Islet precursor cell (in vitro differentiated cells): ENCODE measurements at regions not wholly inside any gene's neighbourhood (a gene's known extent, or its start where the extent isn't known, plus 50 kb on each side); places are given as distances from the start of the nearest gene placed in this dataset.
A peak's percentile ranks its signal among the peaks of the same experiment; 100 is the strongest.

ENCODE experiments used
- DNase-seq: peaks from one replicate; pipeline ENCODE4 v3.0.0-alpha.2; 2018

DNA sequence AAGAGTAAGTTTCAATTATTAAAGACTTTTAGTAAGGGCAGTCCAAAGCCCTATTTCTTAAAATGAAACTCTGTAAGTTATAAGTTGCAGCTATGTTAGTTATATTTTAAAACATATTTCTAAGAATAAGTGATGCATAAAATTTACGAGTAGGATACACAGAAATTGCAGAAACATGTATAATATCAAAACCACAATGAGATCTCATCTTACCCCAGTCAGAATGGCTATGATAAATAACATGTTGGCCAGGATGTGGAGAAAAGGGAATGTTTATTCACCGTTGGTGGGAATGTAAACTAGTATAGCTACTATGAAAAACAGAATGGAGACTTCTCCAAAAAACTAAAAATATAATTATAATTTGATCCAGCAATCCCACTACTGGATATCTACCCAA is 201.2 kb downstream of the CBLN2 start:
- DNase-seq, result no peak

GRCh38 chr18:72339976-72340375 is 204.2 kb downstream of the CBLN2 start:
- no peak for DNase-seq

DNA sequence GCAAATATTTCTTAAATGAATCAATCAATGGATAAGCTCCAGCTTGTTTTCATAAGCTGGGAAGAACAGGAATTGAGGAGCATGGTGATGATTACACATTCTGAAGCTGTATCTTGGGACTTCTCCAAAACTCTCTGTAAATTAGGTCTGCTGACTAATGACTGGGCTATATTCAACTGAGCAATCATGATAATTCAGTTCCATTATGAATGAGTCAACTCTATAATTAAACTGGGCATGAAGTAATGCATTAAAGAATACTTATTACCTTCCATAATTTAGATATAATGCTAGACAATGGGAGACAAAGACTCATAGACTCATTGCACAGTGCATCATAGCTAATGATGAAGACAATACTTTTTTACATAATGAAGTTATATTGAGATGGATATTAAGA is 207.4 kb downstream of the CBLN2 start:
- DNase-seq, result no peak

GRCh38 chr18:72329533-72329932 is 214.6 kb downstream of the CBLN2 start:
- DNase-seq, result no peak

GRCh38 chr18:72325307-72325706 is 218.8 kb downstream of the CBLN2 start:
- DNase-seq, result no peak

- DNase-seq, result no peak
Measured at GRCh38 chr18:72324677-72325076, 219.5 kb downstream of the CBLN2 start.

DNA sequence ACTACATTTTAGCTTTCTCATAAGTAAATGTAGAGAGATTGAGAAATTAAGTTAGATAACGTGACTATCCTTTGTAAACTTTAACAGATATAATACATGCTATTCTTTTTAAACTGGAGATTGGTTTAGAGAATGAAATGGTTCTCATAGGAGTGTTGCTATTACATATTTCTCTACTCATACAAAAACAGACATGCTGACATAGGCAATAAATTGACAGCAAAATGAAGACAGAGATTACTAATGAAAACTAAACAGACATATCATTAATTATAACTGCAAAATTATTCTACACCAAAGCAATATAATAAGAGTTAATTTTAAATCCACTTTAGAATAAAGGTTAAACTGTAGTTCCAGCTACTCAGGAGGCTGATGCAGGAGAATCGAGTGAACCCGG is 227.6 kb downstream of the CBLN2 start:
- no peak for DNase-seq

DNA sequence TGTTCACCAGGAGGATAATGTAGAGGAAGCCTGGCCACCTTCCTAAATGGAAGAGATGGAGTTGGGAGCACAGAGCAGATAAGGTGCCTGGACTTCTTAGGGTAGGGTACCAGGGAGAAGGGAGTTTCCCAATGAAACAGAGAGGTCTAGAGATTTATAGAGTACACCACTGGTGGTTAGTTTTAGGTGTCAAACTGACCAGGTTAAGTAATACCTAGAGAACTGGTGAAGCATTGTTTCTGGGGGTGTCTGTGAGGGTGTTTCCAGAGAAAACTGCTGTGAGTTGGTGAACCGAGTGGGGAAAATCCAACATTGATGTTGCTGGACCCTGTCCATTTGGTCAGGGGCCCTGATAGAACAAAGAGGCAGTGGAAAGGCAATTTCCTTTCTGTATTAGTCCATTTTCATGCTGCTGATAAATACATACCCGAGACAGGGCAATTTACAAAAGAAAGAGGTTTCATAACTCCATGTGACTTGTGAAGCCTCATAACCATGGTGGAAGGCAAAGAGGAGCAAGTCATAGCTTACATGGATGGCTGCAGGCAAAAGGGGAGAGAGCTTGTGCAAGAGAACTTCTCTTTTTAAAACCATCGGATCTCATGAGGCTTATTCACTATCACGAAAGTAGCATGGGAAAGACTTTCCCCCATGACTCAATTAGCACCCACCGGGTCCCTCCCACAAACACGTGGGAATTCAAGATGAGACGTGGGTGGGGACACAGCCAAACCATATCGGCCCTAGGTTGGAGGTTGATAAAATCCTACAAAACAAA is 260.8 kb downstream of the CBLN2 start:
- no peak for DNase-seq

DNA sequence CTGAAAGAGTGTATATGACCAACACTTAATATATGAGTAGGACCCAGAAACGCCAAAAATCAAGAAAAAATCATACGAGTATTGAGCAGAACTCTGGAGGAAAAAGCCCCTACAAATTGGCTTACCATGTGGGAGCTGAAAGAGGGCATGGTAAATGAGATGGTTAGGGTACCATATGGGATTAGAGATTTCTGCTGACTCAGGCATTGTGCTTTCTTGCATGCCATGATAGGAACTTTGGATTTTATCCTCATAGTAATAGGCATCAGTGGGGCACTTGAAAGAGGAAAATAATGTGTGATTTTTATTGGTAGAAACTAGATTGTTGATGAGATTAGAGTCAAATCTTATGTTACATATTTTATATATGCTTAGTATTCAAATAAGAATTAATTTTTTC is 271.1 kb downstream of the CBLN2 start:
- no peak for DNase-seq

- no peak for DNase-seq
Measured at GRCh38 chr18:72261590-72261989, 282.6 kb downstream of the CBLN2 start.

- DNase-seq, result no peak
Measured at GRCh38 chr18:72246076-72246475, 298.1 kb downstream of the CBLN2 start.

DNA sequence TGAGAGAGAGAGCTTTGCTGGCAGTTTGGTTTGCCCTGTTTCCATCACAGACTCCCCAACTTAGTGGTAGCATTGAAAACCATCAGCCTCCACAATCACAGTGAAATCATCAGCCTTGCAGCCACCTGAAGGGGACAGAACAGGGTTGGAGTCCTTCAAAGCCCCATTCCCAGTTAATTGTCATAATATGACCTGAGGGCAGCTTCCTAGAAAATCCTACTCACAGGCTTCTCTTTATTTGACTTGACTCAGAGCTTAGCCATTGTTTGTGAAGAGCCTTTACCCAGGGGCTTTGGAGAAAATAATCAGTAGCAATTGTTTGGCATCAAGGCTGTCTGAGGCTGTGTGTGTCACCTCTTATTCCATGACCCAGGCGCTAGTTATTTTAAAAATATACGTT is 308.7 kb downstream of the CBLN2 start:
- peak; percentile 85 for DNase-seq

DNA sequence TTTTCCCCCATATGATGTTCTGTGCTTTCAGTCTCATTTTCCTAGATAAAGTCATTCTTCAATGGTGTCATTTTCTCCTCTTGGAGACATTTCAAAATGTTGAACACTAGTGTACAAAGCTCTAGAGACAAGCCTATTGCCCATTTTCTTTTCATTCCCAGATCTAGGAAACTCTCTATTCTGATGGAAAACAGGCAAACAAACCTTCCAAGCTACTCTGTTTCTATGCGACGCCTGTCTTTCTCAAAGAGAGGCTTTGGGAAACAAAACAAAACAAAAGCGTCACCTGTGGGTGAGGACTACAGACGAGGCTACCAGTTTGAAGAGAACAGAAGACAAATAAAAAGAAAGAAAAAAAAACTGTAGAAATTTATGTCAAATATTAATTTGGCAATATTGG is 311.0 kb downstream of the CBLN2 start:
- no peak for DNase-seq

- peak; percentile 64 for DNase-seq
Measured at GRCh38 chr18:72232644-72233043, 311.5 kb downstream of the CBLN2 start.

- no peak for DNase-seq
Measured at GRCh38 chr18:72225958-72226357, 318.2 kb downstream of the CBLN2 start.

DNA sequence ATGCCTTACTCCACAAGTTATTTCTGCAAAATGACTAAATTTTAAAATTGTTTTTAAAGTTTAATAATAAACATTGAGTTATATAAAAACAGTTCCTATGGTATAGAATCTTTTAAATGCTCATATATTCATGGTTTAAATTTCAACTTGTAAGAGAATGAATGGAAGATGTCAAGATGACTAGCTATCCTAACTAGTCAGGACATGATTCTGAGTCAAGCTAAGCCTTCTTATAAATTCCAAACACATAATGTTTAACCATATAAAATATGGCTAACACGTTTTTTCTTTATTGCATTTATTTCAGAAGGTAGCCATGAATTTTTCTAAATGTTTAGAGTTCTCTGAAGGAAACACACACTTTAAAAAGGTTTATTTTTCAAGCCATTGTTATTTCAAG is 320.4 kb downstream of the CBLN2 start:
- no peak for DNase-seq

GRCh38 chr18:72208920-72209676 is 335.0 kb downstream of the CBLN2 start:
- no peak for DNase-seq

GRCh38 chr18:72207280-72207679 is 336.9 kb downstream of the CBLN2 start:
- DNase-seq, result peak; percentile 63

GRCh38 chr18:72206814-72207213 is 337.3 kb downstream of the CBLN2 start:
- DNase-seq, result no peak

DNA sequence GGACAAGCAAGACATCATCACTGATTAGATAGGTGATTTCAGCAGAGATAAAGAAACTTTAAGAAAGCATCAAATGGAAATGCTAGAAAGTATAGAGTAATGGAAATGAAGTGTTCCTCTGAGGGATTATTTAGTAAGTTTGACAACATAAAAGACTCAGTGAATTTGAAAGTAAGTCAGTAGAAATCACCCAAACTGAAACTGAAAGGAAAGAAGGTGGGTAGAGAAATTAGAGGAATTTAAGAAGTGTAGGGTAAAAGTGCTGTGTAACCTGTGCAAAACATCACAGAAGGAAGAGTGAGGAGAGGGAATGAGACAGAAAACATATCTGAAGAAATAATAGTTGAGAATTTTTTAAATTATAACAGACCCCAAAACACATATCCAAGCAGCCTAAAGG is 343.1 kb downstream of the CBLN2 start:
- no peak for DNase-seq

GRCh38 chr18:72197591-72197990 is 346.6 kb downstream of the CBLN2 start:
- DNase-seq, result no peak

DNA sequence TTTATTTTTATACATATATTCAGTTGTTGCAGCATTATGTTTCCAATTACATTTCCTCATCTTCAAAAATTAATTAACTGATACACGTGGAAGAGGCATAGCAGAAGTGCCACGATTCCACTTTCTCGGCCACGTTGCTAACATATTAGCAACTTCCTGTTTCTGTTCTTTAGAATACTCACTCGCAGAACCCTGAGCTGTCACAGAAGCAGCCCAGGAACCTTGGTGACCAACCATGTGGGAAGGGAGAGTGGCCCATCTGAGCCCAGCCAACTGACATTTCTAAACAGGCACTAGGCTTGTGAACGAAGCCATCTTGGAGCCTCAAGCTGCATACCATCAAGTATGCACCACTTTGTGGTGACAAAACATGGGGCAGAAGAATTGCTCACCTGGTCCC is 350.1 kb downstream of the CBLN2 start:
- no peak for DNase-seq

DNA sequence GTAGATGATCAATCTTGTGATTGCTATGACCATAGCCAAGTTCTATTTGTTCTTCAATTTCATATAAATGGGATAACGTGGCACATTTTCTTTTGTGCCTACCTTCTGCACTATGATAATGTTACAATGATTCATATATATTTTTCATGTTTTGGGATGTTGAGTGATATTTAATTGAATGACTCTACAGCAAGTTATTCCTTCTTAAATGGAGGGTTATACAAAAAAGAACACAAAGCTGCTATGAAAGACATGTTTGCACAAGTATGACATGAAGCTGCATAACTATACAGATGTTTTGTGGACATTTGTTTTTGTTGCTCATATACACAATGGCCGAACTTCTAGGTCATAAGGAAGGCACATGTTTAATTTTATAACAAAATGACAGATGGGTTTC is 356.2 kb downstream of the CBLN2 start:
- DNase-seq, result no peak

DNA sequence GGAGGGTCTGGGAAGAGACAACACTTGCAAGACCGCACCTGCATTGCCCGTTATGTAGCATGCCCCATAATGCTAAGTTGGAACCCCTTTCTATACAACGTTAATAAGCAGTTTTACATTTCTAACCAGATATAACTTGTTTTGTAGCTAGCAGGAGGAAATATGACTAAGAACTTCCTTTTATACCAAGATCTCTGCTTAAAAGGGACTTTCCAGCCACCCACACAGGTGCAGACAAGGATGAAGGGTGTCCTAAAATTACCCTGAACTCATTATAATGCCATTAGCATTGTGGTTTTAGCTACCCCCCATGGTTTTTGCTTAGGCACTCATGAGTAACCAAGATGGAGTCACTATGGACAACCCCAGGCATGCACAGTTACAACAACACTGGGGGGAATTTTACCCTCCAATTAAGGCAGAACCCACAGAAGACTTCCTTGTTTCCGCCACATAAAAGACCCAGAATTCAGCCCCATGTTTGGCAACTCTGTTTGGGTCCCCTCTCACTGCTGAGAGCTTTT is 362.8 kb downstream of the CBLN2 start:
- no peak for DNase-seq
